ENCODE measurements at regions not wholly inside any gene's neighbourhood (a gene's known extent, or its start where the extent isn't known, plus 50 kb on each side); places are given as distances from the start of the nearest gene placed in this dataset.
"Not testable (repeated sequence)": the region's sequence is repeated elsewhere in the genome, so short reads cannot be mapped to it uniquely, and the experiment has no call there.

DNA sequence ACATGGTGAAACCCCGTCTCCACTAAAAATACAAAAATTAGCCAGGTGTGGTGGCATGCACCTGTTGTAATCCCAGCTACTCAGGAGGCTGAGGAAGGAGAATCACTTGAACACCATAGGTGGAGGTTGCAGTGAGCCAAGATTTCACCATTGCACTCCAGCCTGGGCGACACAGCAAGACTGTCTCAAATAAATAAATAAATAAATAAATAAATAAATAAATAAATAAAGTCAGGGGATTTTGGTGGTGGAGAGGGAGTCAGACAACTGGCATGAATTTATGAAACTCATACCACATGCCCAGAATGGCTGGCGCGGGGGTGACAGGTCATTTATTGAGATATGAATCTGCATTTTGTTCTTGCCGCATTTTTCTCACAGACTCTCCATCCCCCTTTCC, 126.9 kb upstream of the NANOS1 start:
- CTCF ChIA-PET; H3K27ac ChIP-seq; ATAC-seq; H3K4me3 ChIP-seq; FAIRE-seq; H3K4me2 ChIP-seq; POLR2A ChIA-PET; H3K9me3 ChIP-seq; DNase-seq (ENCODE audit: low read depth in 1 of 2, low spot score in 1 of 2): not testable (repeated sequence)
- peaks cover 10% of the 10 kb centered on the region; the same call in 2 of the 3 replicates for H3K4me1 ChIP-seq
- WGBS (ENCODE audit: missing lambda C conversion rate), result 93% methylated on average over 5 of the region's 5 CpGs
- peak; percentile 88 for TF ChIP-seq ZC3H11A (IDR thresholded peaks at IDR 0.05)

GRCh38 chr10:118903251-118903650, 126.3 kb upstream of the NANOS1 start:
- H3K27ac ChIP-seq, result no peak overlapping the region
- H3K9me3 ChIP-seq, result no peaks in the 10 kb centered on the region
- TF ChIP-seq POLR2A (IDR thresholded peaks at IDR 0.05; ENCODE audit: low read length) (no peak), MAZ (IDR thresholded peaks at IDR 0.05; ENCODE audit: borderline replicate concordance, low read depth, low read length) (no peak), HDAC2 (IDR thresholded peaks at IDR 0.05) (no peak), MAX (IDR thresholded peaks at IDR 0.05) (no peak), CBX8 (IDR thresholded peaks at IDR 0.05) (no peak), MYC (IDR thresholded peaks at IDR 0.05; ENCODE audit: borderline replicate concordance, low read length) (no peak), MAFK (IDR thresholded peaks at IDR 0.05; ENCODE audit: partially characterized antibody) (no peak), JUNB (IDR thresholded peaks at IDR 0.05) (no peak), TFCP2L1 (CRISPR knock-in tag; IDR thresholded peaks at IDR 0.05) (no peak), ZSCAN20 (CRISPR knock-in tag; IDR thresholded peaks at IDR 0.05) (no peak), RFX5 (IDR thresholded peaks at IDR 0.05) (no peak), RARB (CRISPR knock-in tag; IDR thresholded peaks at IDR 0.05) (no peak), KDM1A (IDR thresholded peaks at IDR 0.05; ENCODE audit: low read depth) (no peak)
- TF ChIP-seq, protein P1, sequence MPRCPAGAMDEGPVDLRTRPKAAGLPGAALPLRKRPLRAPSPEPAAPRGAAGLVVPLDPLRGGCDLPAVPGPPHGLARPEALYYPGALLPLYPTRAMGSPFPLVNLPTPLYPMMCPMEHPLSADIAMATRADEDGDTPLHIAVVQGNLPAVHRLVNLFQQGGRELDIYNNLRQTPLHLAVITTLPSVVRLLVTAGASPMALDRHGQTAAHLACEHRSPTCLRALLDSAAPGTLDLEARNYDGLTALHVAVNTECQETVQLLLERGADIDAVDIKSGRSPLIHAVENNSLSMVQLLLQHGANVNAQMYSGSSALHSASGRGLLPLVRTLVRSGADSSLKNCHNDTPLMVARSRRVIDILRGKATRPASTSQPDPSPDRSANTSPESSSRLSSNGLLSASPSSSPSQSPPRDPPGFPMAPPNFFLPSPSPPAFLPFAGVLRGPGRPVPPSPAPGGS (IDR thresholded peaks at IDR 0.05), result no peak
- 46% methylated on average over 4 of the region's 4 CpGs for WGBS (ENCODE audit: missing lambda C conversion rate)
- CTCF ChIA-PET, result no interaction called here
- H3K4me3 ChIP-seq, result no peak overlapping the region
- no peak for ATAC-seq
- peaks cover 10% of the 10 kb centered on the region; the same call in 2 of the 3 replicates for H3K4me1 ChIP-seq
- POLR2A ChIA-PET, result no interaction called here
- FAIRE-seq, result no peak
- no peak for DNase-seq (ENCODE audit: low read depth in 1 of 2, low spot score in 1 of 2)
- no peak overlapping the region for H3K4me2 ChIP-seq

DNA sequence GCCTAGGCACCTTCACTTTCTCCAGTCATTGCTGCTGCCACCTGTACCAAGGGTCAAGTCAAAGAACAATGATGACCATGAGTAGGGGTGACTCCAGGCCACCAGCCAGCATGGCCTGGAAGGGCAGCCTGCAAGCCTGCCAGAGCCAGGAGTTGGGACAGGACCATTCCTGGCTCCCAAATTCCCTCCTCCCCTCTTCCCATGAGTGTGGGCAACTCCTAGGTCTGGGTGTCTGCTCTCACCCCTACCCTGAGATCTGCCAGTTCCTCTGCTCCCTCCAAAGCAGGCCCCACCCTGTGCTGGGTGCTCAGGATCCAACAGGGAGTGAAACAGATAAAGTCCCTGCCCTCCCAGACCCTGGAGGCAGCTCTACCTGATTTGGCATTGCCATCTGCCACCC, 125.8 kb upstream of the NANOS1 start:
- ChIA-PET CTCF (interaction anchor here (1.4 kb wide), 1 partner anchor 10 kb away, joined by 4 read pairs; no protein-coding TSS in a partner anchor), POLR2A (no interaction called here)

More for the DNA sequence above, 125.8 kb upstream of the NANOS1 start:
- Histone ChIP-seq H3K4me2 (no peak overlapping the region), H3K9me3 (no peaks in the 10 kb centered on the region), H3K4me3 (no peak overlapping the region), H3K27ac (no peak overlapping the region), H3K4me1 (peaks cover 14% of the 10 kb centered on the region; the same call in 2 of the 3 replicates)
- ATAC-seq (no peak), DNase-seq (ENCODE audit: low read depth in 1 of 2, low spot score in 1 of 2) (no peak), FAIRE-seq (no peak)
- TF ChIP-seq ATOH8 (CRISPR knock-in tag; IDR thresholded peaks at IDR 0.05; ENCODE audit: low read depth) (no peak), HOXA7 (CRISPR knock-in tag; IDR thresholded peaks at IDR 0.05) (no peak), TP53 (CRISPR knock-in tag; IDR thresholded peaks at IDR 0.05) (no peak), EP300 (IDR thresholded peaks at IDR 0.05) (no peak), SREBF2 (IDR thresholded peaks at IDR 0.05) (no peak), CTCF (IDR thresholded peaks at IDR 0.05) (no peak), HDAC2 (IDR thresholded peaks at IDR 0.05) (no peak), CHD2 (IDR thresholded peaks at IDR 0.05; ENCODE audit: low read length, partially characterized antibody) (no peak), ZC3H11A (IDR thresholded peaks at IDR 0.05) (no peak), JUNB (IDR thresholded peaks at IDR 0.05) (no peak), REST (IDR thresholded peaks at IDR 0.05) (no peak), HOXB13 (CRISPR knock-in tag; IDR thresholded peaks at IDR 0.05; ENCODE audit: low read depth) (no peak)
